ENCODE measurements at regions not wholly inside any gene's neighbourhood (a gene's known extent, or its start where the extent isn't known, plus 50 kb on each side); places are given as distances from the start of the nearest gene placed in this dataset.

DNA sequence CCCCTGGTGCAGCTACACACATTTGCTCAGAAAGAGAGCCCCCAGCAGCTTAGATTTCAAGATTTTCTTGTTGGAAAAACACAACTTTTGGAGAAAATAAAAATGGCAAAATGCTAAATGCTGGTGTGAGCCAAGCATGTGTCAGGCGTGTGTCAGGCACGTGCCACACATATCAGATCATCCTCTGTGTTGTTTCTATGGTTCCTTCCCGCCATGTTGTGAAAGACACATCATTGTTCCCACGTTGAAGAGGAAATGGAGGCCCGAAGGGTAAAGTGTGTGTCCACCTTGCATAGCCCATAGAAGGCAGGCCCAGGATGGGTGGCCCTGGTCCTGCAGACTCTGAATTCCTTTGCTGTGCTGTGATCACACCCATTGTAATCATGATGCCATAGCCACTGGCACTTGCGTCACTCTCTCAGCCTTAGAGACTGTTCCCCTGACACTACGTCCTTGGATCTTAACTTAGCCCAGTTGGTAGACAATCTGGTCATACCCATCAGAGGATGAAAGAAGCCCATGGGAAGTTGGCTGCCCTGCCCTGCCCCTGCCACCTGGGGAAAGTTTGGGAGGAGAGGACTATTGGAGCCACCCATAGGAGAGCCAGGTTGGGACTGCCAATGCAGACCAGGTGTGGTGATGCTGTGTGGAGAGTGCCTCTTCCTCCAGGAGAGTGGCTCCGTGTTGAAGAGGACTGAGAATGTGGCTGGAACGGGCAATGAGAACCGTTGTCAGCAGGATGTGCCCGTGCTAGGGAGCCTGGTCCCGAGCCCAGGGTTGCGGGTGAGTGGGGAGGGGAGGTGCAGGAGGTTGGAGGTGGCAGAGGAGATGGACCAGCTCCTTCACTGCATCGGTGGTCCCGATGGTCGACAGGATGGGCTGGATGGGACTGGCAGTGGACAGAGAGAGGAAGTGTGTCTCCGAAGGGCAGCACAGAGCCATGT, 65.6 kb upstream of the IGFBP3 start:
- no peak for DNase-seq

GRCh38 chr7:45985902-45986301, 64.8 kb upstream of the IGFBP3 start:
- no peak for DNase-seq

- DNase-seq = no peak
These were observed 63.6 kb upstream of the IGFBP3 start for GRCh38 chr7:45984386-45985295.

GRCh38 chr7:45983720-45984255, 62.7 kb upstream of the IGFBP3 start:
- no peak for DNase-seq

DNA sequence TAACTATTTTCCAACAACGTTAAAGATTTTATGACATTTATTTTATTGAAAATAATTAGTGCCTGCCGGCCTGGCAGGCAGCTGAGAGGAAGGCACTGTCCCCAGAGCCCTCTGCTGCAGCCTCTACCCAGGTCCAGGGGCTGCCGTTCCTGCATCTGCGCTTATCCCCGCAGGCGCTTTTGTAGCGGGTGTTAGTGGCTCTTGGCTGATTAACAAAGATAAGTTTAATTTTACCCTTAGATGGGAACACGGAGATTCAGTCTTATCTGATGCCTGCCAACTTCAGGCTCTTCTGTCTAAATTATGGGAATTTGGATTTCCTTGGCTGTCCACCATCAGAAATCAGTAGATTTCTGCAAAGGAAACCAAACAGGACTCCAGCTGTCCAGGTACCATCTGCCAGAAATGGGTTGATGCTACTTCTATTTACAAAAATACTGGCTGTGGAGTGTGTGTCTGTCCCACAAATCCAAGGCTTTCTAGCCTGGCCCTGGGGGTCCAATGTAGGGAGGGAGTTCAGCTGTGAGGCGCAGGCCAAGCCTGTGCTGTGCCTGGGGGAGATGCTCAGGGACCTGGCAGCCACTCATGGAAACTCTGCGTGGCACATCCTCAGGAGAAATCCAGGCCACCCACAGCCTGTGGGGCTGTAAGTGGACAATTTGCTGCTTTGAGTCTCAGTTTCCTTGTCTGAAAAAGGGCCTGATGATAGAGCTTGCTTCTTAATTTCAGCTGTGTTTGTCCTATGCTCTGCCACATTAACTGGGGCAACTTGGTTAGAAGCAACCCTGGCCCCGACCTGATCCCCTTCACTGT, 62.0 kb upstream of the IGFBP3 start:
- peak; percentile 35 for DNase-seq

DNA sequence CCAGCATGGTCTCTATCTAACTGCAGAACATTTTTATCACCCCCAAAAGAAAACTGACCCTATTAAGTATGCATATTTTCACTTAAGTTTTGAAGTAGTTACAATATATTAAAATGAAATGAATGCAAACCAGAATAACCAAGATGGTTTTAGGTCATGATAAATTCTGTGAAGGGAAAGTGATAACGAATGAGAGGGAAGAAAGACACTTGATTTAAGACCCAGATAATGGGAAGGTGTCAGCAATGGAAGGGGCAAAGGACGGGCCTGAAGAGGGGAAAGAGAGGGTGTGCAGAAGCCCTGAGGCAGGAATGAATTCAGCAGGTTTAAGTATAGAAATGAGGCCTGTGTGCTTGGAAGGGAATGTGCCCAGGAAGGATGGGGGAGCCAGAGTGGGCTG, 61.1 kb upstream of the IGFBP3 start:
- DNase-seq = no peak

DNA sequence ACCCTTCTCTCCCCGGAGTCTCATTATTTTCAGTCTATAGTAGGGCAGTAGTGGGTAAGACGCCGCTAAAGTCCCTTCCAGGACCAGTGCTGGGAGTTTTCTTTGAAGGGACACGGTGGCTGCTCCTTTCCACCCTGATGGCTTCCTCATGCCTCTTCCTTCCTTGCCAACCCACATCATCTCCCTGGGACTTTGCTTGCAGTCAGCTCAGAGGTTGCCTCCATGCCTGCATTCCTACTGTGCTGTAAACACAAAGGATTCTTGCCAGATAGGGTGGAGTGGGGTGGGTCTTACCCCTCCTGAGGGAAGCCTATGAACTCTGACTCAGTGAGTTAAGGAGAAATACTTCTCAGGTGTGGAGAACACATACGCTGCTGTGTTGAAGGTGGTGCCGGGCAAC, 59.9 kb upstream of the IGFBP3 start:
- DNase-seq = no peak

- no peak for DNase-seq
These were observed 59.3 kb upstream of the IGFBP3 start for GRCh38 chr7:45980181-45980905.

DNA sequence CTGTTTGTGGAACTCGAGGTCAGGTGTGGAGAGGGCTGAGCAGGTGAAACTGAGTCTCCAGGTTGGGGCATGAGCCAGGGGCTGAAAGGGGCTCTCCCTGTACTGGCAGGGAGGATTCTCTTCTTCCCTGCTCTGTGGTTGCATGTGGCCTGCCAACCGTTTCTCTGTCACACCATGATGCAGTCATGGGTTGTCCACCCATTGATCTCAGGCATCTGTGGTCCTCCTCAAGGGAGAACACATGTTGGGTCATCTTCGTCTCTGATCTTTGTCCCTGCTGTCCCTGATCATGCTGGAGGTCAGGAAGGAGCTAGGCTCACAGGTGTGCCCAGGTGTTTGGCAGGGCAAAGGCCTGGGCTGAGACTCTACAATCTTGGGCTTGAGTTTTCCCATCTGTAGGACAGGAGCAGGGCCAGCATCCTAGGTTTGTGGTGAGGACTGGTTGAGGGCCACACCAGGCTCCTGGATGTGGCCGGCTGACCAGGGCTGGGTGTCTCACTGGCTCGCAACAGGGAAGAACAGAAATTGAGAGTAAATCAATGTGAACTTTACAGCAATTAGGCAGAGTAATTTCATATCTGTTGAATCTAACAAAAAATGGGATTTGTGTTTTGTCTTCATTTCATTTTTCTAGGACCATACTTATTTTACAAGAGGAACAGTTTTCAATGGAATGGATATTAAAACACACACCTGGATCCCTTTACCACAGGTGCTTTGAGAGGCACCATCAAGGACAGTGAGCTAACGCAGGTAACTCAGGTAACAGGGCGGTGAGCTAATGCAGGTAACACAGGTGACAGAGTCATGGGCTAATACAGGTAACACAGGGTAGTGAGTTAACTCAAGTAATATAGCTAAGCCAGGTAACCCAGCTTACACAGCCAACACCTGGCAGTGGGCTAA, 58.5 kb upstream of the IGFBP3 start:
- DNase-seq = no peak

DNA sequence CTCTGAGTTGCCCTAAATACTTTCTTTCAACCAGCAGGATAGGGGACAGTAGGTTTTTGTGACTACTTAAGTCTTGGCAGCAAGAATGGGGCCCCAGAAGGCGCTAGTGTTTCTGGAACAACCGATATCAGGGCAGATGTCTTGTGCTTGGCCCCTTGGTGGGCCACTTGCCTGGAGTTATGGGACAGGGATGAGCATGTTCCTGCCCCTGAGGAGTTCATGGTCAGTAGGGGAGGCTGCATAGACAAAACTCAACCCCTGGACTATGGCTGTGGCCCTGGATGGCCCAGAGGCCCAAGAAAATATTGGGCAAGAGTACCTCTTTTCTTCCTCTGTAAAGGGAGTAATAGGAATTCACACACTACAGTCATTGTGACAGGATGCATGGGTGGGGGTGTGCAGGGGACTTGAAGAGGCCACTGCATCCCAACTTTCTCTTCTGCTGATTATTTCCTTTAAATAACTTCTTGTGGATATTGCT, 57.7 kb upstream of the IGFBP3 start:
- DNase-seq = no peak

DNA sequence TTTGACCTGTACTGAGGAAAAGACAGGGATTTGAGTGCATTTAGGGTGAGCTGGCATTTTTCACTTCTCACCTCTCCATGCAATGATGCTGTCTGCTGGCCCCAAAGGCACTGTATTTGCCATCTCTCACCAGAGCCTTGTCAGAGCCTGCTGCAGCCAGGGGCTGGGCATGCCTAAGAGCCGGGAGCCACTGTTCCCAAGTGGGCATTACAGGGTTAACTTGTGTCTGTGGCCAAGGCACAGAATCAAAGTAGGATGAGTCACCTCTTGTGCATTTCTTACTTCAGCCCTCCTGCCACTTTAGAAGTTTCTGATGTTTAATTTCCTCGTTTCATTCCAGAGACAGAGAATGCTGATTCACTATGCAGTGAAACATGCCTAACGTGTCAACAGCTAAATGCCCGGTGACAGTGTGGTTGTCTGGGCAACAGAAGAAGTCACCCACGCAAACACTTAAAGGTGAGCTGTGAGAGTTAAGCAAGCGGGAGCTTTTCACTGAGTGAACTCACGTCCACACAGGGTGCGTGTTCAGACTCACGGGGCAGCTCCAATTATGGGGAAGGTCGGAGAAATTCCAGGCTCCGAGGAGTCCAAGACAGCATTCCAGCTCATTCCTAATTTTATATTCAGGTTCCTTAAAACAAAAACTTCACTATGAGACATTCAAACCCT, 57.1 kb upstream of the IGFBP3 start:
- no peak for DNase-seq

GRCh38 chr7:45977256-45977780, 56.2 kb upstream of the IGFBP3 start:
- DNase-seq = no peak

DNA sequence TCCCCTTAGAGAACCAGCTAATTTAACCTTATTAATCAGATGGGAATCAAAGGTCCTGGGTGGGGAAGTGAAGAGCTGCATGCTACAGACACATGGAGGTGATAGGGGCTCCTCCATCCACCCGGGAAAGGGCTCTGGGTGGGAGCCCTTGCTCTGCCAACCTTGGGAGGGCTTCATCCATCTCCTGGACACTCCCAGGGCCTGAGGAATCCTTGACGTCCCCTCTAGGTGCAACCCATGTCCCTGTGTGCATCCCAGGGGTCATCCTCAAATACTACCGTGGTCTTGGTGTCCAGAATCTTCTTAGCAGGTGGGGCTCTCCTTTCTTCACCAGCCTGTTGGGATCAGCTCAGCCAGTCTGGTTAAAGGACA, 55.4 kb upstream of the IGFBP3 start:
- no peak for DNase-seq

GRCh38 chr7:45975847-45976484, 54.9 kb upstream of the IGFBP3 start:
- DNase-seq = no peak

DNA sequence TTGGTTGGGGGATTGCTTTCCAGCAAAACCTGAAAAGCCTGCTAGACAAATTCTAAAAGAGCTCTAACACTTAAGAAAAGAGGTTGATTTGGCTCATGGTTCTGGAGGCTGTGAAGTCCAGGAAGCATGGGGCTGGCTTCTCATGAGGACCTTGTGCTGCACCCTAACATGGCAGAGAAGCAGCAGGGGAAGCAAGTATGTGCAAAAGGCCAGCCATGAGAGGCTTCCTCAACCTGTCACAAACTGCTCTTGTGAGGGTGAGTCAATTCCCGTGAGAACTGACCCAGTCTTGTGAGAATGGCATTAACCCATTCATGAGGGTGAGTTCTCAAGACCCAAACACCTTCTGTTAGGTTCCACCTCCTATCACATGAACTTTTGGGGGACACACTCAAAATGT, 54.3 kb upstream of the IGFBP3 start:
- no peak for DNase-seq

DNA sequence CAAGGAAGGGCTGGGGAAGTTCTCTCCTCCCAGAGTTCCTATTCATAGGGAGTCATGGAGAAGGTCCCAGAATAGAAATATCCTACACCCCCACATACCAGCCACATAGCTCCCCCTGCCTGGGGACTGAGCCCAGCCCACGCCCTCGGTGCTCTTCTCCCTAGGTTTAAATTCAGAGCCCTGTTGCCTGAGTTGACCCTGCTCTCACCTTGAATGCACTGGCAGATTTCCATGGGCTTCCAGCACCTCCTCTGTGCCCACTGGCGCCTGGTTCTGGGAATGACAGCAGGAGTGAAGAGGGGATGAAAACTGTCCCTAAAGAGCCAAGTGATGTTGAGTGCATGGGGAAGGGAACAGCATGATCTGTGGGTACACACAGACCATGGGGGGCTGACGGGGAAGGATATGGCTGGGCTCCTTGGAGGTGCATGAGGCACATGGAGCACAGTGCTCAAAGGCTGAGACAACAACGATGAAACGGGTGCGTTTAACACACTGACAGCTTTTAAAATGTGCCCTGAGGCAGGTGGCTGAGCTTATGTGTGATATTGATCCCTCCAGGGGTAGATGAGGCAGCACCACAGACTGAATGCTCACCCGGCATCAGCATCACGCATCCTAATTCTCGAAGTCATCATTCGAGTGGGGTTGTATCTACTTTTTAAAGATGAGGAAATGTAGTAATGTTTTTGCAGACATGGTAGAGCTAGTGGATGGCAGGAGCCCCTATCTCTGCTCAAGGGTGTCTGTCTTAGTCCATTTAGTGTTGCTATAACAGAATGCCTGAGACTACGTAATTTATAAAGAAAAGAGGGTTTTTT, 53.7 kb upstream of the IGFBP3 start:
- no peak for DNase-seq

- no peak for DNase-seq
These were observed 52.9 kb upstream of the IGFBP3 start for GRCh38 chr7:45973725-45974532.

All from NCI-H446 treated with DMSO at 0.1 percent for 48 hours (cell line).